Fibroblast of lung (primary cell): ENCODE measurements at regions not wholly inside any gene's neighbourhood (a gene's known extent, or its start where the extent isn't known, plus 50 kb on each side); places are given as distances from the start of the nearest gene placed in this dataset.

Source experiments
- DNase-seq, 2 donors: peaks; one replicate each; pipeline versions ENCODE4 v3.0.0 to v3.0.0-alpha.2; 2010; ENCODE audit warnings: low read depth in 2 of 2
- H2AFZ ChIP-seq: 2 replicates; pipeline ENCODE4 v1.5.1; 2012; ENCODE audit warnings: low read length, control low read depth, inconsistent platforms
- H3K27ac ChIP-seq: 2 replicates; pipeline ENCODE4 v1.5.1; 2011; ENCODE audit warnings: low read length, control low read depth; ENCODE audit not compliant: insufficient read depth
- H3K27me3 ChIP-seq: 2 replicates; pipeline ENCODE4 v1.5.1; 2011; ENCODE audit warnings: mild to moderate bottlenecking, low read length; ENCODE audit not compliant: control insufficient read depth, insufficient read depth
- H3K36me3 ChIP-seq: 2 replicates; pipeline ENCODE4 v1.5.1; 2011; ENCODE audit warnings: low read length; ENCODE audit not compliant: control insufficient read depth, insufficient read depth
- H3K4me1 ChIP-seq: 2 replicates; pipeline ENCODE4 v1.5.1; 2011; ENCODE audit warnings: low read length; ENCODE audit not compliant: control insufficient read depth, insufficient read depth; ENCODE audit errors: extremely low read depth
- H3K4me2 ChIP-seq: 2 replicates; pipeline ENCODE4 v1.5.1; 2011; ENCODE audit warnings: low read length, control low read depth; ENCODE audit not compliant: insufficient read depth; ENCODE audit errors: extremely low read depth
- H3K4me3 ChIP-seq, 4 experiments: fragments of 200-600 bp in 1 of 4; sonication (generic) in 1 of 4; replicated peaks in 1 of 4; 2 replicates each; pipeline ENCODE4 v1.5.1; 2011 to 2016; ENCODE audit warnings: low read length in 4 of 4, low read depth in 3 of 4, mild to moderate bottlenecking in 3 of 4, control low read depth in 2 of 4, inconsistent platforms in 1 of 4, mixed read lengths in 1 of 4; ENCODE audit not compliant: insufficient read depth in 1 of 4; ENCODE audit errors: control extremely low read depth in 1 of 4
- H3K79me2 ChIP-seq: 2 replicates; pipeline ENCODE4 v1.5.1; 2012; ENCODE audit warnings: mild to moderate bottlenecking, low read length, inconsistent platforms; ENCODE audit not compliant: control insufficient read depth, insufficient read depth
- H3K9ac ChIP-seq: 2 replicates; pipeline ENCODE4 v1.5.1; 2011; ENCODE audit warnings: mild to moderate bottlenecking, low read length, control low read depth; ENCODE audit not compliant: insufficient read depth
- H3K9me3 ChIP-seq: 2 replicates; pipeline ENCODE4 v1.5.1; 2012; ENCODE audit warnings: low read depth, low read length; ENCODE audit not compliant: control insufficient read depth, insufficient read depth
- H4K20me1 ChIP-seq: 2 replicates; pipeline ENCODE4 v1.5.1; 2011; ENCODE audit warnings: low read length; ENCODE audit not compliant: control insufficient read depth, insufficient read depth; ENCODE audit errors: extremely low read depth
- CTCF ChIP-seq, 2 donors: IDR thresholded peaks in 1 of 2; conservative IDR thresholded peaks in 1 of 2; 1 replicate in 1 of 2; 2 replicates in 1 of 2; pipeline ENCODE4 v1.5.1; 2011 to 2012; ENCODE audit warnings: low read length in 2 of 2, control low read depth in 1 of 2, inconsistent platforms in 1 of 2, low read depth in 1 of 2, mild to moderate bottlenecking in 1 of 2
- EZH2 ChIP-seq: IDR thresholded peaks from 2 replicates; pipeline ENCODE4 v1.5.1; 2012; ENCODE audit warnings: low read length, control low read depth, mild to moderate bottlenecking; ENCODE audit errors: missing control alignments

GRCh38 chrX:95721011-95721410 is 963.6 kb upstream of the DIAPH2 start:
- Histone ChIP-seq H3K4me3 (no peak overlapping the region), H4K20me1 (no peaks in the 10 kb centered on the region), H2AFZ (no peak overlapping the region), H3K27ac (no peak overlapping the region), H3K4me2 (no peak overlapping the region), H3K27me3 (no peaks in the 10 kb centered on the region), H3K79me2 (no peaks in the 10 kb centered on the region), H3K9me3 (no peaks in the 10 kb centered on the region), H3K9ac (no peak overlapping the region), H3K36me3 (no peaks in the 10 kb centered on the region), H3K4me1 (no peaks in the 10 kb centered on the region)
- no peak for DNase-seq
- TF ChIP-seq EZH2 = no peak
- no peak for TF ChIP-seq CTCF (conservative IDR thresholded peaks at IDR 0.05 in 1 of 2, IDR thresholded peaks at IDR 0.05 in 1 of 2; ENCODE audit: low read depth in 1 of 2, low read length in 2 of 2)

GRCh38 chrX:95728446-95728845 is 956.2 kb upstream of the DIAPH2 start:
- DNase-seq = no peak

GRCh38 chrX:95729401-95729800 is 955.2 kb upstream of the DIAPH2 start:
- TF ChIP-seq CTCF (conservative IDR thresholded peaks at IDR 0.05 in 1 of 2, IDR thresholded peaks at IDR 0.05 in 1 of 2; ENCODE audit: low read depth in 1 of 2, low read length in 2 of 2) (no peak), EZH2 (no peak)
- DNase-seq = no peak
- Histone ChIP-seq H3K4me3 (no peak overlapping the region), H3K4me2 (no peak overlapping the region), H3K27me3 (no peaks in the 10 kb centered on the region), H3K27ac (no peak overlapping the region), H4K20me1 (no peaks in the 10 kb centered on the region), H3K36me3 (no peaks in the 10 kb centered on the region), H2AFZ (no peak overlapping the region), H3K9me3 (no peaks in the 10 kb centered on the region), H3K9ac (no peak overlapping the region), H3K79me2 (no peaks in the 10 kb centered on the region), H3K4me1 (no peaks in the 10 kb centered on the region)

More at GRCh38 chrX:95728446-95728845, 956.2 kb upstream of the DIAPH2 start:
- H3K9me3 ChIP-seq = no peaks in the 10 kb centered on the region
- H3K4me3 ChIP-seq = no peak overlapping the region
- TF ChIP-seq CTCF (conservative IDR thresholded peaks at IDR 0.05 in 1 of 2, IDR thresholded peaks at IDR 0.05 in 1 of 2; ENCODE audit: low read depth in 1 of 2, low read length in 2 of 2) (no peak), EZH2 (no peak)
- H3K4me2 ChIP-seq = no peak overlapping the region
- H3K27ac ChIP-seq = no peak overlapping the region
- H3K9ac ChIP-seq = no peak overlapping the region
- no peaks in the 10 kb centered on the region for H3K4me1 ChIP-seq
- no peaks in the 10 kb centered on the region for H3K79me2 ChIP-seq
- no peaks in the 10 kb centered on the region for H3K27me3 ChIP-seq
- H4K20me1 ChIP-seq = no peaks in the 10 kb centered on the region
- no peaks in the 10 kb centered on the region for H3K36me3 ChIP-seq
- no peak overlapping the region for H2AFZ ChIP-seq
